ENCODE measurements at regions not wholly inside any gene's neighbourhood (a gene's known extent, or its start where the extent isn't known, plus 50 kb on each side); places are given as distances from the start of the nearest gene placed in this dataset.

DNA sequence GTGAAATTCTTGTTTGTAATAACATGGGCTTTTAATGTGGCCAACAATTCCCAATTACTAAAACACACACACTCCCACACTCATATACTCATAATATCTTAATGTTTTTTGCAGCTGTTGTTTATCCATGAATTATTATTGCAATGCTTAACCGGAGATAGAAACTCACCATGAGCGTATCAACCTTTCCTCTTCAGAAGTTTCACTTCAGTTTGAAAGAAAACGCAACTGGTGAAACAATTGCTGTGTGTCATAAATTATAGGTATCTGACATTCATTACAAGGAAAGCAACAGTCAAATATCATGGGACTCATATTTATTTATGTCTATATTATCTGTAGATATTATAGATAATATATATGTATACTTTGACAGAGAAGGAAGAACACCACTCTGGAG, 104.1 kb downstream of the HDGFL1 start:
- TF ChIP-seq YY1 (IDR thresholded peaks at IDR 0.05) (no peak), GABPA (IDR thresholded peaks at IDR 0.05 in 1 of 2, conservative IDR thresholded peaks at IDR 0.05 in 1 of 2) (no peak), TAF1 (conservative IDR thresholded peaks at IDR 0.05) (no peak), FOXA1 (IDR thresholded peaks at IDR 0.05) (no peak), JUND (IDR thresholded peaks at IDR 0.05) (no peak)
- TF ChIP-seq, protein P1, sequence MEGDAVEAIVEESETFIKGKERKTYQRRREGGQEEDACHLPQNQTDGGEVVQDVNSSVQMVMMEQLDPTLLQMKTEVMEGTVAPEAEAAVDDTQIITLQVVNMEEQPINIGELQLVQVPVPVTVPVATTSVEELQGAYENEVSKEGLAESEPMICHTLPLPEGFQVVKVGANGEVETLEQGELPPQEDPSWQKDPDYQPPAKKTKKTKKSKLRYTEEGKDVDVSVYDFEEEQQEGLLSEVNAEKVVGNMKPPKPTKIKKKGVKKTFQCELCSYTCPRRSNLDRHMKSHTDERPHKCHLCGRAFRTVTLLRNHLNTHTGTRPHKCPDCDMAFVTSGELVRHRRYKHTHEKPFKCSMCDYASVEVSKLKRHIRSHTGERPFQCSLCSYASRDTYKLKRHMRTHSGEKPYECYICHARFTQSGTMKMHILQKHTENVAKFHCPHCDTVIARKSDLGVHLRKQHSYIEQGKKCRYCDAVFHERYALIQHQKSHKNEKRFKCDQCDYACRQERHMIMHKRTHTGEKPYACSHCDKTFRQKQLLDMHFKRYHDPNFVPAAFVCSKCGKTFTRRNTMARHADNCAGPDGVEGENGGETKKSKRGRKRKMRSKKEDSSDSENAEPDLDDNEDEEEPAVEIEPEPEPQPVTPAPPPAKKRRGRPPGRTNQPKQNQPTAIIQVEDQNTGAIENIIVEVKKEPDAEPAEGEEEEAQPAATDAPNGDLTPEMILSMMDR (IDR thresholded peaks at IDR 0.05; ENCODE audit: low read depth, low read length, missing input control) = no peak
- TF ChIP-seq, protein P2, sequence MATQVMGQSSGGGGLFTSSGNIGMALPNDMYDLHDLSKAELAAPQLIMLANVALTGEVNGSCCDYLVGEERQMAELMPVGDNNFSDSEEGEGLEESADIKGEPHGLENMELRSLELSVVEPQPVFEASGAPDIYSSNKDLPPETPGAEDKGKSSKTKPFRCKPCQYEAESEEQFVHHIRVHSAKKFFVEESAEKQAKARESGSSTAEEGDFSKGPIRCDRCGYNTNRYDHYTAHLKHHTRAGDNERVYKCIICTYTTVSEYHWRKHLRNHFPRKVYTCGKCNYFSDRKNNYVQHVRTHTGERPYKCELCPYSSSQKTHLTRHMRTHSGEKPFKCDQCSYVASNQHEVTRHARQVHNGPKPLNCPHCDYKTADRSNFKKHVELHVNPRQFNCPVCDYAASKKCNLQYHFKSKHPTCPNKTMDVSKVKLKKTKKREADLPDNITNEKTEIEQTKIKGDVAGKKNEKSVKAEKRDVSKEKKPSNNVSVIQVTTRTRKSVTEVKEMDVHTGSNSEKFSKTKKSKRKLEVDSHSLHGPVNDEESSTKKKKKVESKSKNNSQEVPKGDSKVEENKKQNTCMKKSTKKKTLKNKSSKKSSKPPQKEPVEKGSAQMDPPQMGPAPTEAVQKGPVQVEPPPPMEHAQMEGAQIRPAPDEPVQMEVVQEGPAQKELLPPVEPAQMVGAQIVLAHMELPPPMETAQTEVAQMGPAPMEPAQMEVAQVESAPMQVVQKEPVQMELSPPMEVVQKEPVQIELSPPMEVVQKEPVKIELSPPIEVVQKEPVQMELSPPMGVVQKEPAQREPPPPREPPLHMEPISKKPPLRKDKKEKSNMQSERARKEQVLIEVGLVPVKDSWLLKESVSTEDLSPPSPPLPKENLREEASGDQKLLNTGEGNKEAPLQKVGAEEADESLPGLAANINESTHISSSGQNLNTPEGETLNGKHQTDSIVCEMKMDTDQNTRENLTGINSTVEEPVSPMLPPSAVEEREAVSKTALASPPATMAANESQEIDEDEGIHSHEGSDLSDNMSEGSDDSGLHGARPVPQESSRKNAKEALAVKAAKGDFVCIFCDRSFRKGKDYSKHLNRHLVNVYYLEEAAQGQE (IDR thresholded peaks at IDR 0.05) = no peak
- TF ChIP-seq, protein P3, sequence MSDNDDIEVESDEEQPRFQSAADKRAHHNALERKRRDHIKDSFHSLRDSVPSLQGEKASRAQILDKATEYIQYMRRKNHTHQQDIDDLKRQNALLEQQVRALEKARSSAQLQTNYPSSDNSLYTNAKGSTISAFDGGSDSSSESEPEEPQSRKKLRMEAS (IDR thresholded peaks at IDR 0.05) = no peak
- TF ChIP-seq, protein P4, sequence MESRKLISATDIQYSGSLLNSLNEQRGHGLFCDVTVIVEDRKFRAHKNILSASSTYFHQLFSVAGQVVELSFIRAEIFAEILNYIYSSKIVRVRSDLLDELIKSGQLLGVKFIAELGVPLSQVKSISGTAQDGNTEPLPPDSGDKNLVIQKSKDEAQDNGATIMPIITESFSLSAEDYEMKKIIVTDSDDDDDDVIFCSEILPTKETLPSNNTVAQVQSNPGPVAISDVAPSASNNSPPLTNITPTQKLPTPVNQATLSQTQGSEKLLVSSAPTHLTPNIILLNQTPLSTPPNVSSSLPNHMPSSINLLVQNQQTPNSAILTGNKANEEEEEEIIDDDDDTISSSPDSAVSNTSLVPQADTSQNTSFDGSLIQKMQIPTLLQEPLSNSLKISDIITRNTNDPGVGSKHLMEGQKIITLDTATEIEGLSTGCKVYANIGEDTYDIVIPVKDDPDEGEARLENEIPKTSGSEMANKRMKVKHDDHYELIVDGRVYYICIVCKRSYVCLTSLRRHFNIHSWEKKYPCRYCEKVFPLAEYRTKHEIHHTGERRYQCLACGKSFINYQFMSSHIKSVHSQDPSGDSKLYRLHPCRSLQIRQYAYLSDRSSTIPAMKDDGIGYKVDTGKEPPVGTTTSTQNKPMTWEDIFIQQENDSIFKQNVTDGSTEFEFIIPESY (IDR thresholded peaks at IDR 0.05) = no peak
